Activated T-cell treated with anti-CD3 and anti-CD28 coated beads, Interleukin-2, amount 50 U/mL, for 72 hours (primary cell): ENCODE measurements at regions not wholly inside any gene's neighbourhood (a gene's known extent, or its start where the extent isn't known, plus 50 kb on each side); places are given as distances from the start of the nearest gene placed in this dataset.
A peak's percentile ranks its signal among the peaks of the same experiment; 100 is the strongest.
"Not testable (repeated sequence)": the region's sequence is repeated elsewhere in the genome, so short reads cannot be mapped to it uniquely, and the experiment has no call there.

Experiments used
- ATAC-seq, 2 donors: fragments of 150-1000 bp; cut with Tn5 transposase; replicated peaks in 1 of 2; 2 replicates each; pipeline ENCODE4 v1.10.0; 2021; ENCODE audit warnings: moderate library complexity in 2 of 2, mild to moderate bottlenecking in 1 of 2
- DNase-seq, 2 donors: peaks; one replicate each; pipeline ENCODE4 v3.0.0; 2021 to 2022; ENCODE audit warnings: mixed read lengths in 1 of 2
- H3K27ac Mint-ChIP-seq: one replicate; pipeline ENCODE4 v1.8.0; 2022; ENCODE audit warnings: mild to moderate bottlenecking, moderate library complexity, mixed read lengths
- H3K27me3 Mint-ChIP-seq: one replicate; pipeline ENCODE4 v1.8.0; 2022; ENCODE audit warnings: low read depth, mixed read lengths
- H3K36me3 Mint-ChIP-seq, 2 donors: one replicate each; pipeline ENCODE4 v1.8.0; 2022; ENCODE audit warnings: mixed read lengths in 2 of 2, mild to moderate bottlenecking in 1 of 2; ENCODE audit not compliant: insufficient read depth in 2 of 2
- H3K4me1 Mint-ChIP-seq: one replicate; pipeline ENCODE4 v1.8.0; 2022; ENCODE audit warnings: low read depth, mixed read lengths
- H3K4me3 Mint-ChIP-seq, 2 donors: one replicate each; pipeline ENCODE4 v1.8.0; 2022; ENCODE audit warnings: mild to moderate bottlenecking in 2 of 2, mixed read lengths in 2 of 2, moderate library complexity in 2 of 2
- H3K9me3 Mint-ChIP-seq, 2 donors: one replicate each; pipeline ENCODE4 v1.8.0; 2022; ENCODE audit warnings: mixed read lengths in 2 of 2

GRCh38 chr3:102941786-102942185, 507.0 kb downstream of the ZPLD1 start:
- Mint-ChIP-seq H3K4me1 (no peaks in the 10 kb centered on the region), H3K9me3 (no peaks in the 10 kb centered on the region), H3K27me3 (no peaks in the 10 kb centered on the region), H3K27ac (no peak overlapping the region), H3K36me3 (no peaks in the 10 kb centered on the region), H3K4me3 (no peak overlapping the region)
- ATAC-seq: no peak
- no peak for DNase-seq

GRCh38 chr3:102946445-102946844, 511.6 kb downstream of the ZPLD1 start:
- ATAC-seq, H3K27me3 Mint-ChIP-seq, H3K36me3 Mint-ChIP-seq, H3K27ac Mint-ChIP-seq, DNase-seq, H3K4me1 Mint-ChIP-seq, H3K4me3 Mint-ChIP-seq, H3K9me3 Mint-ChIP-seq: not testable (repeated sequence)

DNA sequence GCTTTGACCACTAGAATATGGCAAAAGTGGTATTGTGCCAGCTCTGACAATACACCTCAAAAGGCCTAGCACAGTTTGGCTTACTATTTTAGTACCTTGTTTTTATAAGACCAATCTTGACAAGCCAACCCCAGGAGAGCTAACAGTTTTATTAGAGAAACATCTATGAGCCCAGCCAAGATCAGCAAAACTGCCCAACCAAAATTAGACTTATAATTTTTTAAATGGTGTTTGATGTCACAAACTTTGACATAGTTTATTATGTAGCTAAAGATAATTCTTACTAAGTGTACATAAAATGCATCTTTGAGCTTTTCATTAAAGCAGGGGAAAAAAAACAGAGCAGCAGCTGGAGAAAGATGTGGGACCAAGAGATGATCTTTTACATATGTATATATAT, 537.5 kb downstream of the ZPLD1 start:
- no peak overlapping the region for H3K4me3 Mint-ChIP-seq
- H3K36me3 Mint-ChIP-seq: no peaks in the 10 kb centered on the region
- ATAC-seq (no peak), DNase-seq (no peak)
- H3K4me1 Mint-ChIP-seq: no peaks in the 10 kb centered on the region
- peaks cover 6% of the 10 kb centered on the region in 2 donors for H3K9me3 Mint-ChIP-seq
- H3K27ac Mint-ChIP-seq: no peak overlapping the region
- no peaks in the 10 kb centered on the region for H3K27me3 Mint-ChIP-seq

DNA sequence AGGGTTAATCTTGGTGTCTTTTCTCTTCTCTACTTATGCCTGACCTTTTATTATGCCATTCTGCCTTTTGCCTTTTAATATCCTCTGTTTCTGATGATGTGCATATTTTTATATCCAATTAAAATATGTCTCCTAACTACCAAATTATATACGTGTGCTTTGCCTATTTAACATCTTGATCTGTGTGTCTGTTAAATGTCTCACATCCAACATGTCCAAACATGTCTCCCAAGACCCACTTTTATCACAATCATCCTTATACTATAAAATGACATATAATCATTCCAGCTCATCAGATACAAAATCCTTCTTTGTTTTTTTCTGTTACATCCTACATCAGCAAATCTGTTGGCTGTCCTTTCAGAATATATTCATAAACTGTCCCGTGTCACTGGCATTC, 539.5 kb downstream of the ZPLD1 start:
- peaks cover 6% of the 10 kb centered on the region in 2 donors for H3K9me3 Mint-ChIP-seq
- H3K36me3 Mint-ChIP-seq: no peaks in the 10 kb centered on the region
- H3K4me3 Mint-ChIP-seq: no peak overlapping the region
- no peaks in the 10 kb centered on the region for H3K27me3 Mint-ChIP-seq
- H3K4me1 Mint-ChIP-seq: no peaks in the 10 kb centered on the region
- no peak for ATAC-seq
- no peak for DNase-seq
- H3K27ac Mint-ChIP-seq: peak overlapping the region; percentile 49

- H3K4me3 Mint-ChIP-seq: no peak overlapping the region
- DNase-seq (no peak), ATAC-seq (no peak)
- no peaks in the 10 kb centered on the region for H3K4me1 Mint-ChIP-seq
- H3K9me3 Mint-ChIP-seq: peaks cover 3 to 4% of the 10 kb centered on the region in 2 donors
- no peaks in the 10 kb centered on the region for H3K36me3 Mint-ChIP-seq
- no peak overlapping the region for H3K27ac Mint-ChIP-seq
- no peaks in the 10 kb centered on the region for H3K27me3 Mint-ChIP-seq
These were observed 544.4 kb downstream of the ZPLD1 start for GRCh38 chr3:102979191-102979590.

DNA sequence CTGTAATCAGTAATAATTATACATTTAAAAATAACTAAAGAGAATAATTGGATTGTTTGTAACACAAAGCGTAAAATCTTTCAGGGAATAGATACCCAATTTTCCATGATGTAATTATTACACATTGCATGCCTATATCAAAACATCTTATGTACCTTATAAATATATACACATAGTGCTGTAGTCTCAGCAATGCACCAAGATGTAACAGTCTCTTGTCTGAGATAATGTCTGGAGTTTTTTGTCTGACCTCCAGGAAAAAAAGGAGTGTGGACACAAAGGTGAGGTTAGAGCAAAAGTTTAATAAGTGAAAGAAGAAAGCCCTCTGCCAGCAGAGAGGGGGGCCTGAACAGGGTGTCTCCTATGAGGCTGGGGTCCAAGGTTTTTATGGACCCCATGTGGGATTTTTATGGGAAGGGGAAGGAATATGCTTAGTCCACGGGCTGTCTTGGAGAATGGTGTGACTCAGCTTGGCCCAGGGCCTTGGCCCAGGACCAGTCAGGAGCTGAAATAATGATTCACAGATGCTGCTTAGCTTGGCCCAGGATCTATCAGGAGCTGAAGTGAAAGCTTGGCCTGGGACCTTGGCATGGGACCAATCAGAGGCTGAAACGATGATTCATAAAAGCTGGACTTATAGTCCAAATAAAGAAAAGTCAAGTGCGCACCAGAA, 545.0 kb downstream of the ZPLD1 start:
- ATAC-seq: no peak
- no peak overlapping the region for H3K27ac Mint-ChIP-seq

DNA sequence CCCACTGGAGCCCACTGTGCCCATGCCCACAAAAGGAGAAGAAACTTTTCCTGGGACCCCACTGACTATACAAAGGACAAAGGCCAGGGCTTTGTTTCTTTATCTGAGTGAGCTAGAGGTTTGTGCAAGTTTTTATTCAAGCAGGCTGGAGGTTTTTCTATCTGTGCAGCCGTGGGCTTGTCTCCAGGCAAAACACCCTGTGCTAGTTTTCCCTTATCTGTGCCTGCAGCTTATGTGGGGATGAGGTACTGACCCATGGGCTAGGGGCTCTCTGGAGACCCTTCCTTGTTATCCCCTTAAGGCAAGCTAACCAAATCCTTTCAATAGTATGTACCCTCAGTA, 545.5 kb downstream of the ZPLD1 start:
- DNase-seq (no peak), ATAC-seq (no peak)
- no peak overlapping the region for H3K27ac Mint-ChIP-seq
- H3K4me1 Mint-ChIP-seq: no peaks in the 10 kb centered on the region
- H3K9me3 Mint-ChIP-seq: peaks cover 1 to 3% of the 10 kb centered on the region in 2 donors
- no peaks in the 10 kb centered on the region for H3K27me3 Mint-ChIP-seq
- H3K36me3 Mint-ChIP-seq: no peaks in the 10 kb centered on the region
- H3K4me3 Mint-ChIP-seq: no peak overlapping the region

More for the DNA sequence above, 545.0 kb downstream of the ZPLD1 start:
- H3K9me3 Mint-ChIP-seq: peaks cover 3 to 4% of the 10 kb centered on the region in 2 donors
- no peaks in the 10 kb centered on the region for H3K27me3 Mint-ChIP-seq
- no peak overlapping the region for H3K4me3 Mint-ChIP-seq
- H3K36me3 Mint-ChIP-seq: no peaks in the 10 kb centered on the region
- DNase-seq: no peak
- no peaks in the 10 kb centered on the region for H3K4me1 Mint-ChIP-seq

DNA sequence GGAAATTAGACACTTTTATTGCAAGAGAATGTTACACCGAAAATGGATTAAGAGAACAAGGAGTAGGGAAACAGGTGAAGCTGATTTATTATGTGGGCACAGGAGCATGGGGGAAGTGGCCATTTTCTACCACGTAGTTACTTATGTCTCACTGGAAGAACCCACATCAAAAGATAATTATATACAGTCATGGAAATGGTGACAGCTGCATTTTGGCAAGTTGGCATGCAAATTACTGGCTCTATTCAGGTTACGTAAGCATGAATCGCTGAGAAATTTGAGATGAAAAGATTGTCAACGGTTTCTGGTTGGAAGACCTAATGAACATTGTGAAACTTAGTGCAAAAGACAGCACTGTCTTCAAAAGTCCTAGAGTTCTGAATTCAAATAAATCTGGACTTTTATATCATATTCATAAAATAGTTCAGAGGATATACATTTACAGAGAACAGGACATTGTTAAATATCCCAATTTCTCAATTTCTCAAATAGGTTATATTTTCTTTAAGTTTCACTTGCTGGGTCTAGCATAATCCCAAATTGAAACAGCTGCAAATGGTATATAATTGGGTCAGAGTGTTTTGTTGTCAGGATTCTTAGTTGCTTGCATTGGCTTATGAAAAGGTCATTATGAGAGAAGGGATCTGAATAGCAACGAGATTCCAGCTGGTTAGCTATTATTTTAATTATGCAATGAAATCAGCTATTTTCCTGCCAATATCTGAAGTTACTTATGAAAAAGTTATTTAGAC, 567.8 kb downstream of the ZPLD1 start:
- no peaks in the 10 kb centered on the region for H3K4me1 Mint-ChIP-seq
- H3K27ac Mint-ChIP-seq: no peak overlapping the region
- H3K4me3 Mint-ChIP-seq: no peak overlapping the region
- no peak for ATAC-seq
- no peaks in the 10 kb centered on the region for H3K9me3 Mint-ChIP-seq
- no peaks in the 10 kb centered on the region for H3K27me3 Mint-ChIP-seq
- no peaks in the 10 kb centered on the region for H3K36me3 Mint-ChIP-seq
- DNase-seq: no peak

DNA sequence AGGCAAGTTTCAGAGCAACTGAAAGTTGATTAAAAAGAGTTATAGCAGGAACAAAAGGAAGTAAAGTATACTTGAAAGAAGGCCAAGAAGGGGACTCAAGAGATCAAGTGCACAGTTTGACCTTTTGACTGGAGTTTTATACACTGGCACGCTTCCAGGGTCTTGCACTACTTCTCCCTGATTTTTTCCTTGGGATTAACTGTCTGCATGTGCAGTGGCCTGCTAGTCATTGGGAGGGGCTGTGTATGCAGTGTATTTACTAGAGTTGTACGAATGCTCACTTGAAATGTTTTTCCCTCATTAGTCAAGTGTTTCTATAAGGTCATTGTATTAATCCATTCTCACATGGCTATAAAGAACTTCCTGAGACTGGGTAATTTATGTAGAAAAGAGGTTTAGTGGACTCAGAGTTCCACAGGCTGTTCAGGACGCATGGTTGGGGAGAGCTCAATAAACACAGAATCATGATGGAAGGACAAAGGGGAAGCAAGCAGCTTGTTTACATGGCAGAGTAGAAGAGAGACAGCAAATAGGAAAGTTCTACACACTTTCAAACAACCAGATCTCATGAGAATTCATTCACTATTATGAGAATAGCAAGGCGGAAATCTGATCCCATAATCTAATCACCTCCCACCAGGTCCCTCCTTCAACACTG, 571.8 kb downstream of the ZPLD1 start:
- Mint-ChIP-seq H3K9me3 (peaks cover 2 to 5% of the 10 kb centered on the region in 2 donors), H3K27me3 (no peaks in the 10 kb centered on the region), H3K36me3 (no peaks in the 10 kb centered on the region), H3K4me3 (no peak overlapping the region), H3K4me1 (no peaks in the 10 kb centered on the region), H3K27ac (no peak overlapping the region)
- DNase-seq (no peak), ATAC-seq (no peak)

GRCh38 chr3:103009609-103010008, 574.8 kb downstream of the ZPLD1 start:
- Mint-ChIP-seq H3K36me3 (no peaks in the 10 kb centered on the region), H3K27ac (no peak overlapping the region), H3K9me3 (peaks cover 2 to 5% of the 10 kb centered on the region in 2 donors), H3K4me3 (no peak overlapping the region), H3K4me1 (no peaks in the 10 kb centered on the region), H3K27me3 (no peaks in the 10 kb centered on the region)
- ATAC-seq: no peak
- no peak for DNase-seq

GRCh38 chr3:103025880-103026279, 591.1 kb downstream of the ZPLD1 start:
- no peak overlapping the region for H3K27ac Mint-ChIP-seq
- no peak for ATAC-seq
- no peaks in the 10 kb centered on the region for H3K4me1 Mint-ChIP-seq
- no peaks in the 10 kb centered on the region for H3K27me3 Mint-ChIP-seq
- no peak for DNase-seq
- H3K9me3 Mint-ChIP-seq: no peaks in the 10 kb centered on the region
- no peaks in the 10 kb centered on the region for H3K36me3 Mint-ChIP-seq
- no peak overlapping the region for H3K4me3 Mint-ChIP-seq

- Mint-ChIP-seq H3K9me3 (peaks cover 0 to 2% of the 10 kb centered on the region in 2 donors), H3K27me3 (no peaks in the 10 kb centered on the region), H3K36me3 (no peaks in the 10 kb centered on the region), H3K27ac (no peak overlapping the region), H3K4me3 (no peak overlapping the region), H3K4me1 (no peaks in the 10 kb centered on the region)
- ATAC-seq (no peak), DNase-seq (no peak)
These were observed 599.0 kb downstream of the ZPLD1 start for GRCh38 chr3:103033841-103034240.

GRCh38 chr3:103047640-103048039, 612.8 kb downstream of the ZPLD1 start:
- DNase-seq: no peak
- H3K4me3 Mint-ChIP-seq: no peak overlapping the region
- no peaks in the 10 kb centered on the region for H3K36me3 Mint-ChIP-seq
- H3K27ac Mint-ChIP-seq: no peak overlapping the region
- ATAC-seq: no peak
- H3K9me3 Mint-ChIP-seq: no peaks in the 10 kb centered on the region
- H3K4me1 Mint-ChIP-seq: no peaks in the 10 kb centered on the region
- H3K27me3 Mint-ChIP-seq: no peaks in the 10 kb centered on the region
